BE2C (cell line): ENCODE measurements at regions not wholly inside any gene's neighbourhood (a gene's known extent, or its start where the extent isn't known, plus 50 kb on each side); places are given as distances from the start of the nearest gene placed in this dataset.

ENCODE experiments used
- DNase-seq: peaks from one replicate; pipeline ENCODE4 v3.0.0-alpha.2; 2020
- H3K27me3 ChIP-seq: fragments of 250-450 bp; sonication (Bioruptor Pico); 2 replicates; pipeline ENCODE4 v1.5.1; 2020; ENCODE audit warnings: mild to moderate bottlenecking
- H3K36me3 ChIP-seq: fragments of 250-450 bp; sonication (Bioruptor Pico); 2 replicates; pipeline ENCODE4 v1.5.1; 2020; ENCODE audit warnings: mild to moderate bottlenecking
- H3K4me1 ChIP-seq: fragments of 250-450 bp; sonication (Bioruptor Pico); 2 replicates; pipeline ENCODE4 v1.5.1; 2020
- H3K4me3 ChIP-seq: 2 replicates; pipeline ENCODE4 v1.5.1; 2011; ENCODE audit warnings: low read depth, low read length
- H3K9me3 ChIP-seq: fragments of 250-450 bp; sonication (Bioruptor Pico); 2 replicates; pipeline ENCODE4 v1.5.1; 2020
- CTCF ChIP-seq: IDR thresholded peaks from 2 replicates; pipeline ENCODE4 v1.5.1; 2012; ENCODE audit warnings: mild to moderate bottlenecking, low read depth, low read length

- DNase-seq: no peak
- Histone ChIP-seq H3K4me3 (no peak overlapping the region), H3K4me1 (no peaks in the 10 kb centered on the region), H3K36me3 (no peaks in the 10 kb centered on the region), H3K9me3 (no peaks in the 10 kb centered on the region), H3K27me3 (0 out of 2 replicates have a peak, but pooled peaks cover 3% of the 10 kb centered on the region)
- no peak for TF ChIP-seq CTCF
Measured at GRCh38 chr10:6674291-6674690, 94.2 kb upstream of the PRKCQ start.

GRCh38 chr10:6671976-6672375, 91.9 kb upstream of the PRKCQ start:
- no peaks in the 10 kb centered on the region for H3K36me3 ChIP-seq

GRCh38 chr10:6669269-6669859, 89.3 kb upstream of the PRKCQ start:
- TF ChIP-seq CTCF: peak; percentile 59
- no peaks in the 10 kb centered on the region for H3K27me3 ChIP-seq
- H3K4me1 ChIP-seq: no peaks in the 10 kb centered on the region
- no peaks in the 10 kb centered on the region for H3K9me3 ChIP-seq
- H3K36me3 ChIP-seq: no peaks in the 10 kb centered on the region
- H3K4me3 ChIP-seq: no peak overlapping the region
- no peak for DNase-seq

More at GRCh38 chr10:6671976-6672375, 91.9 kb upstream of the PRKCQ start:
- no peak for TF ChIP-seq CTCF
- Histone ChIP-seq H3K9me3 (no peaks in the 10 kb centered on the region), H3K4me3 (no peak overlapping the region), H3K27me3 (no peaks in the 10 kb centered on the region), H3K4me1 (no peaks in the 10 kb centered on the region)
- DNase-seq: no peak

- H3K4me3 ChIP-seq: no peak overlapping the region
- no peaks in the 10 kb centered on the region for H3K4me1 ChIP-seq
- peak; percentile 23 for DNase-seq
- no peaks in the 10 kb centered on the region for H3K9me3 ChIP-seq
- no peaks in the 10 kb centered on the region for H3K27me3 ChIP-seq
- peak; percentile 70 for TF ChIP-seq CTCF
- H3K36me3 ChIP-seq: no peaks in the 10 kb centered on the region
Measured at GRCh38 chr10:6667679-6668270, 87.7 kb upstream of the PRKCQ start.

GRCh38 chr10:6667150-6667549, 87.1 kb upstream of the PRKCQ start:
- no peaks in the 10 kb centered on the region for H3K4me1 ChIP-seq
- no peaks in the 10 kb centered on the region for H3K27me3 ChIP-seq
- no peak overlapping the region for H3K4me3 ChIP-seq
- H3K36me3 ChIP-seq: no peaks in the 10 kb centered on the region
- H3K9me3 ChIP-seq: no peaks in the 10 kb centered on the region
- no peak for TF ChIP-seq CTCF
- DNase-seq: no peak

- H3K4me3 ChIP-seq: no peak overlapping the region
- no peaks in the 10 kb centered on the region for H3K27me3 ChIP-seq
- H3K36me3 ChIP-seq: no peaks in the 10 kb centered on the region
- DNase-seq: no peak
- no peaks in the 10 kb centered on the region for H3K9me3 ChIP-seq
- TF ChIP-seq CTCF: no peak
- H3K4me1 ChIP-seq: no peaks in the 10 kb centered on the region
Measured at GRCh38 chr10:6665847-6666246, 85.8 kb upstream of the PRKCQ start.
